SH-SY5Y (cell line): ENCODE measurements at regions not wholly inside any gene's neighbourhood (a gene's known extent, or its start where the extent isn't known, plus 50 kb on each side); places are given as distances from the start of the nearest gene placed in this dataset.

Experiments used
- GATA2 ChIP-seq: IDR thresholded peaks from 2 replicates; pipeline ENCODE4 v1.6.1; 2011; ENCODE audit warnings: mild to moderate bottlenecking, low read depth, low read length
- GATA3 ChIP-seq: IDR thresholded peaks from 2 replicates; pipeline ENCODE4 v1.6.1; 2011; ENCODE audit warnings: low read depth, mild to moderate bottlenecking, low read length, moderate library complexity

DNA sequence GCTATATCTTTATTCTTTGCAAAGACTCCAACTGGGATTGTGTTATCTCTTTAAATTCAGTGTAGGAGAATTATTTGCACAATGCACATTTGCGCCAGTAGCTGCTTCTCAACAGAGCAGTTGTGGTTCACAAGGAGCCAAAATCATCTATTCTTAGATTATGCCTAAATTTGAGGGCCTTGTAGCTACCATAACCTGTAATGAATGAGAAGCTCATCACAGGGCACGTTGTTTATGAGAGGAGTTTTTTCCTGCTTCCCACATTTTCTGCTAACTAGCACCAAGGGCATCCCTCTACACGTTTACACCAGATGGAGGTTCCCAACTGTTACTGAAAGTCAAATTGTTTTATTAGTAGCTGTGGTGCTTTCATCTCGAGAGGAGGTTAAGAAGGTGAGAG, 322.4 kb downstream of the TMEM161B start:
- no peak for TF ChIP-seq GATA3
- no peak for TF ChIP-seq GATA2

DNA sequence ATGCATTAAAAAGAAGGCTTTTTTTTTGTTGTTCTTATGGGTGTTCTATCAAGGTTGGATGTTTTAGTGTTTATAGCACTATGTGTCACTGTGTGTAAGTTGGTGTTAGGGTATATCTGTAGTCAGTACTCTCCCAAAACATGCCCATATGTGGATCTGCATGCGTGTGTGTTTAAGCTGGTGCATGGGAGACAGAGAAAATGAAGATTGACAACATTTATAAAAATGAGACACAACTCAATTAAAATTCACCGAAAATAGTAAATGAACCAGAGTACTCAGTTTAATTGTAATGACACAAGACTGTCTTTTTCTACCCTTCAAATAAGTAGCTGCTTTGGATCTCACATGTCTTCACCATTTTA, 323.4 kb downstream of the TMEM161B start:
- no peak for TF ChIP-seq GATA2
- no peak for TF ChIP-seq GATA3

DNA sequence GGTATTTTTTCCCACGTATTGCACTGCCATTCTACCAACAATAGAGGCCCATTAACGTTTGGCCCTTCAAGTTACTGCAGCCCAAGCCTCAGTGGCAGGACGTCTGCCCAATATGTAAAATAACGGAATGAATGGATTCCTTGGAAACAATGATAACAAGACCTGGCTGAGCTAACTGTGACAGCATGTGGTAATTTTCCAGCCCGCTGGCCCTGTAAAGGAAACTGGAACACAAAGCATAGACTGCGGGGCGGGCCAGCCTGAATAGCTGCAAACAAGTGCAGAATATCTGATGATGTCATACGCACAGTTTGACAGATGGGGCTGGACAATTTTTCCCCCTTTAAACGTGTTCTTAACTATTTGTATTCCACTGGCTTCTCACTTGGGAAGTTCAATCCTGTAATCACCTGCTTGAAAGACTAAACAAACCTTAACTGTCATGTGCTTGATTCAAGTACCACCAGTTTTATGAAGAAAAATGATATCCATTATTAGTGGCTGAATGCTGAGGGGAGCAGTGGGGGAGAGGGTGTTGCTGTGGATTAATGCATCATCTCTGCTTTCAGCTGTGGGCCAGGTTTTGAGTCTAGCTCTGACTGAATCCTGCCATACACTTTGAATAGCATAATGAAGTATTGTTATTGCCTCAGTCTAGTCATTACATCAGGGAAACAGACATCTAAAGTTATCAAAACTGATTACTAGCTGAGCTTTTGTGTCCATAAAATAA, 323.9 kb downstream of the TMEM161B start:
- no peak for TF ChIP-seq GATA3
- no peak for TF ChIP-seq GATA2

DNA sequence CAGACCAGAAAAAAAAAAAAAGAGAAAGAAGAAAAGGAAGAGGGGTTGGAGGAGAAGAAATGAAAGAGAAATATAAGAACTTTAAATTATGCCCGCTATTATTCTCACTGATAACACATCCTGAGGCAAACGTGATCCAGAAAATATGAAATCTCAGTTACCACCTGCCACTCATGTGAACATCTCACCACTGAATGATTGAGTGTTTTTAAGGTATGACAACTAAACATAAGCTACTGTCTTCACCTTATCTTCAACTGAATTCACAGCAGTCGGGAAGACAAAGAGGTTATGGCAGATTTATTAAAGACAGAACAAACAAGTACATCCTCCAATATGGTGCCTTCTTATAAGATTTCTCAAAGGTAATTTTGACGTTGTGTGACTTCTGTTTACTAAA, 327.9 kb downstream of the TMEM161B start:
- TF ChIP-seq GATA2, result no peak
- no peak for TF ChIP-seq GATA3

DNA sequence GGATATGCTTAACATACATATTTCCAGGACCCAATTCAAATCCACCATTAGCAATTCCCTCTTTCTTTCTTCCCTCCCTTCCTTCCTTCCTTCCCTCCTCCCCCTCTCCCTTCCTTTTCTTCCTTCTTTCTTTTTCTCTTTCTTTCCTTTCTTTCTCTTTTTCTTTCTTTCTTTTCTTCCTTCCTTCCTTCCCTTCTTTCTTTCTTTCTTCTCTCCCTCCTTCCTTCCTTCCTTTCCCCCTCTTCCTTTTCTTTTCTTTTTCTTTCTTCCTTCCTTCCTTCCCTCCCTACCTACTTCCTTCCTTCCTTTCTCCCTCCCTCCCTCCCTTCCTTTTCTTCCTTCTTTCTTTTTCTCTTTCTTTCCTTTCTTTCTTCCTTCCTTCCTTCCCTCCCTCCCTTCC, 332.0 kb downstream of the TMEM161B start:
- TF ChIP-seq GATA2, result no peak
- no peak for TF ChIP-seq GATA3

DNA sequence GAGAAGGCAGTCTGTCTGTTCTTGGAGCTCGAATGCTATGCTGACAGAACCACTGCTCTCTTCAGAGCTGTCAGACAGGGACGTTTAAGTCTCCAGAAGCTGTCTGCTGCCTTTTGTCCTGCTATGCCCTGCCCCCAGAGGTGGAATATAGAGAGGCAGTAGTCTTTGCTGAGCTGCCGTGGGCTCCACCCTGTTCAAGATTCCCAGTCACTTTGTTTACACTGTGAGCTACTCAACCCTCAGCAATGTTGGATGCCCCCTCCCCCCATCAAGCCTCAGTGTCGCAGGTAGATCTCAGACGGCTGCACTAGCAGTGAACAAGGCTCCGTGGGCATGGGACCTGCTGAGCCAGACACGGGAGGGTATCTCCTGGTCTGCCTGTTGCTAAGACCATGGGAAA, 344.2 kb downstream of the TMEM161B start:
- TF ChIP-seq GATA2, result no peak
- no peak for TF ChIP-seq GATA3

DNA sequence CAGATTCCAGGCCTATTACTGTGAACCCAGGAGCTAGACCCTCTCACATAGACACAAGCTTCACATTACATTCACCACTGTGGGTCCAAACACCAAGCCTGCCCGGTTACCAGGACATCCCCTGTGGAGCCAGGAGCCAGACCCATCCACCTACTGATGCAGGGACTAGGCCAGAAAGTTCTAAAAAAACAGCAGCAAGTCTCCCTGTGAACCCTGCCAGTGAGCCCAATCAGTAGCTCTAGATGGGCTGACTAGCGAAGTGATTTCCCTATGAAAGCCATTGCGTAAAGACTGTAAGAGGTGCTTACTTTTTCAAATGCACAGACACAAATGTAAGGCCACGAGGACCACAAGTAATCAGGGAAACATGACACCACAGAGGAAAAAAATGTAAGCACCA, 352.3 kb downstream of the TMEM161B start:
- TF ChIP-seq GATA2 (no peak), GATA3 (no peak)

DNA sequence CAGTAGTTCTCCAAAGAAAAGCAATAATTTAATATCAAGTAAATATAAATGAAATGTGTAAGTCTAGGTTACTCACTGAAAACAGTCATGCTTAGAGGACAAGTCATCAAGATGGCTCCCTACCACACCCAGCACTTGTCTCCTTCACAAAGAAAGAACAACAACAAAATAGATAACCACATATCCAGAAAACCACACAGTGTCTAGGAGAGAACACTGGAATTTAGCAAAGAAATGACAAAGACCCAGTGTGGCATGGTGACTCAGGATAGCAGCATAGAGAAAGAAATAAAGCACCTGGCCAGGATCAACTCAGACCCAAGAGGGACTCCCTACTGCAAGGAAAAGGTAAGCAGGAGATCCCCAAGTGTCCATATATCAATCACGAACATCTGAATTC, 356.2 kb downstream of the TMEM161B start:
- TF ChIP-seq GATA2 (no peak), GATA3 (no peak)

DNA sequence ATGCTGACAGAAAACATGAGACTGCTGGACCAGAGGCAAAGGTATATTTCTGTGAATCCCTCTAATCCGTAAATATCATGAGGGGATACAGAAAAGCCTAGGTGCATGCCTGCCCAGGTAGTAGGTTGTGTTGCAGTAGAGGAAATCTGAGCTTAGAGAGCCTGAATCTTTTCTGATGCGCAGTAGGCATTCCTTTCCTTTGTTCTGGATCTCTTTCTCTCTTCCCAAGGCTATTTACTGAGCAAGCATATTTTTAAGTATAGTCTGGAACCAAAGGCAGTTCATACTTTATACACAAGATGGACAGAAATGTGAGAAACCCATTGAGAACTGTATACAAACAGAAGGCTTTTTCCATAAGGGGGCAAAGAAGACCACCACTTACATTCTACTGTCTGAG, 359.3 kb downstream of the TMEM161B start:
- TF ChIP-seq GATA3, result no peak
- TF ChIP-seq GATA2, result no peak

DNA sequence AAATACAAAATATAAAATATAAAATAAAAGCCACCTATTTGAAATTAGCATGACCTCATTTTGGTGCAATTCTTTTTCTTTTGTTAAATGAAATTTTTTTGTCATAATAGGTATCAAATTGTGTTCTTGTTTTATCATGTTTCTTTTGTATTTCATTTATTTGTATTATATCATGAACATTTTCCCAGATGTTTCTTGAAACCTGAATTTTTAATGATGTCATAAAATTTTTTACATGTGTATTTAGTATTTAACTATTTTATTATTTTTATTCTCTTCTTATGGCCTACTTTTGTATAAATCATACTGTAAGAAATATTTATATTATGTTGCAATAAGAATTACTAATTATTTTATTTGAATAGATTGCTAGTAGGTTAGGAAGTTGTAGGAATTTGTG, 361.7 kb downstream of the TMEM161B start:
- no peak for TF ChIP-seq GATA3
- TF ChIP-seq GATA2, result no peak

DNA sequence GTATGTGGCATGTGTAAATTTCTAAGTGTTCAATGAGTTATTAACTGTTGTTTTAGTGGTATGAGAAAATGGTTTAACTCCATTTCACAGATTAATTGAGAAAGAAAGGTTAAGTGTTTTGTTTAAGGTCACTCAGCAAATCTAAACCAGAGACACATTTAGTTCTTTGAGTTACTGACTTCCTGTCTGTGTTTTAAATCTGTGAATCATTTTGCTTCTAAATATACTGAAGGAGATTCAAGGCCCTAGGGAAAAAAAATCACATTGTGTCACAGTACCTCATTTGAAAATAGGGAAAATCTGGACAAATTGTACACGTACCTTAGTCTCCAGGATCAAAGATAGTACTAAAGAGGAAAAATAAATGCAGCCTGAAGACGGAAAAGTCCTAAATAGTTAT, 368.2 kb downstream of the TMEM161B start:
- TF ChIP-seq GATA3 (no peak), GATA2 (no peak)

DNA sequence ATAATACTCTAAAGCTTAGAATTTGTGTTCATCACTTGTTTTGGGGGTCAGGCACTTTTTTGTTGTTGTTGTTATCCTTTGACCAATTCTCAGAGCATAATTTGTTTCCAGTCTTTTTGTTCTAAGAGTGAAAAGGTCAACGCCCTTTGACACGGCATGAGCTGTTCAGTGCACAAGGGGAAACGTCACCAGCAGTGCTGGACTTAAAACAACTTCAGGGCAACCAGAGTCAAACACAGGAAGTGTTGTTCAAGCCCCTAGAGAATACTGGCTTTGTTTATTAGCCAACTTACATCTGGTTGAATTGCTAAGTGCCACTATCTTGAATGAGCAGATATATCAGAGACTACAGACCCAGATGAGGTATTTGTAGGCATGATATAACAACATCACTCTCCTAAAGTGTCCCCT, 368.9 kb downstream of the TMEM161B start:
- no peak for TF ChIP-seq GATA2
- no peak for TF ChIP-seq GATA3

DNA sequence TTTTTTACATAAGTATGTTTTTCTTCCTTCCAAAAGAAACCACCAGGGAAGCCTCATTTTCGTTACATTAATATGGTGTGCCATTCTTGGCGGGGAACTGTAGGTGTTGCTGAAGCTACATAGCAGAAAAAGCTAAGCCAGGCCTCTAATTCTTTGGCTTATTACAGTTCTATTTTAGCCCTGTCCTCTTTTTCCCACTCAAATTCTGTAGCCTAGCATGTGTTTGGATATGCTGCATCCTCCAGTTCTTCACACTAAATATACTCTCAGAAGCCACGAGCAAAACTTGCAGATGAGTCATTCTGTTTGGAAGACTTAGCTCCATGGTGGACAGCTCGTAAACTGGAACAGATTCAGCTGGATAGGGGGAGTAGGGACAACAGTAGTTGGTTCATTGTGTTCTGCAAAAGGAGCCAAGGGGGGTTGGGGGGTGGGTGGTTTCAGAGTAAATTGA, 369.4 kb downstream of the TMEM161B start:
- TF ChIP-seq GATA2 (no peak), GATA3 (no peak)

DNA sequence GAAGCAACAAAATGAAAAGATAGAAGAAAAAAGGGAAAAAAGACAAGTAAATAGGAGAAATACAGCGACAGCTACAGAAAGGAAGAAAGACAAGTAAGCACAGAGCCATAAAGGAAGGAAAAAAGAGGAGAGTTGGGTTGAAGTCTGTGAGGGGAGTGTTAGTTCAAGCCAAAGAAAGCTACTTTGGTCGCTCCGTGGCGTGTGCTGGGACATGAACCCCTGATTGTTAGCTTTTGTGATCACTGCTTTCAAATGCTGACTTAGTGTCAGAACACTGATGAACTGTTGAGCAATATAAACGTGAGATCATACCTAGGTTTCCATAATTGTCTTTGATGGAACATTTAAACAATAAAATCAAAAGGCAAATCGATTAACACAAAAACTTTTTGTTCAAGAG, 370.1 kb downstream of the TMEM161B start:
- TF ChIP-seq GATA3, result no peak
- TF ChIP-seq GATA2, result no peak

DNA sequence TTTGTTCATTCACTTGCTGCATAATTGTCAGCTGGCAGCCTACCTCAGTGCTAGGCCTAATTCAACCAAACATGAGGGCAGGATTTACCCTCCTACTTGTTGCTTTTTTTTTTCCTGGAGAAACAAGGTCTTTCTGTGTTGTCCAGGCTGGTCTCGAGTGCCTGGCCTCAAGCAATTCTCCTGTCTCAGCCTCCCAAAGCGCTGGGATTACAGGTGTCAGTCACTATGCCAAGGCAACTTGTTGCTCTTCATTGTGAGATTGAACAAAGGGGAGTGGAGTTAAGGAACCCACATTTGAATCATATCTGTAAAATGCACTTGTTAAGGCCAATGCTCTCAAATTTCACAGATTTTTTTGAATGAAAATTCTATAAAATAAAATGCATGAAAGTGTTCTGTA, 380.5 kb downstream of the TMEM161B start:
- TF ChIP-seq GATA2 (no peak), GATA3 (no peak)

DNA sequence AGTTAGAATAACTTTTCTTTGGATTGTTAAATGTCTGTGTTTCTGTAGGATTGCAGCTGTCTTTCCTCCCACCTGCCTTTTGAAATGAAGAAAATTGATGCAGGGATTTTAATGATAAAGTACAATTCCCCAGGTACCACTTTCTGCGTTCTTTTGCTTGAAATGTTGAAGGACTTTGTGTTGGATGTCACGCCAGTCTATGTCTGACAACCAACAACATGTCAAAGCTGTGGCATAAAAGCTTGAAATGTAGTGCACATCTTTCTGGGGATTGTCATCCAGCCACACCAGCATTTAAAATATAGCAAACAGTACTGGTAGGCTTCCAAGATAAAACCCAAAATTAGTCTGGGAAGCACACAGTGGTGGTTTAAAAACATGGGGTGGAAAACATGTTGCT, 381.4 kb downstream of the TMEM161B start:
- TF ChIP-seq GATA2 (no peak), GATA3 (no peak)
